ENCODE measurements at regions not wholly inside any gene's neighbourhood (a gene's known extent, or its start where the extent isn't known, plus 50 kb on each side); places are given as distances from the start of the nearest gene placed in this dataset.

DNA sequence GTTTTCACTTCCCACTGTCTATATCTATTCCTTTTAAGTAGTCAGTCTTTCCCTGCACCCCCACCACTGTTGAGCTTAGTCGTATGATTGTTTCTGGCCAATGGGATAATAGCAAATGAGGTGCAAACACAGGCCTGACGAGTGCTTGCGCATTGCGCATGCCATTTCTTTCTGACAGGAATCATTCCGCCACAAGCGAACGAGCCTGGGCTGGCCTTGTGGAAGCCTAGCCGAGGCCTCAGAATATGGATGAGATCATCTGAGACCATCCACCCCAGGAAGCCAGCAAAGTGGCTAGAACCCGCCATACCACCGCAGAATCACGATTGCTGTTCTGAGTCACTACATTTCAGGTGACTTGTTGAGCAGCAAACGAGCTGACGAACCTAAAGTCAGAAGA, 52.2 kb upstream of the PRL start:
- ATAC-seq (replicated peaks), result no peak
- Mint-ChIP-seq H3K27me3 (no peaks in the 10 kb centered on the region), H3K9me3 (peaks cover 0 to 1% of the 10 kb centered on the region in 2 donors), H3K27ac (no peak overlapping the region), H3K36me3 (no peaks in the 10 kb centered on the region), H3K4me3 (no peak overlapping the region), H3K4me1 (no peaks in the 10 kb centered on the region)
- DNase-seq, result no peak

DNA sequence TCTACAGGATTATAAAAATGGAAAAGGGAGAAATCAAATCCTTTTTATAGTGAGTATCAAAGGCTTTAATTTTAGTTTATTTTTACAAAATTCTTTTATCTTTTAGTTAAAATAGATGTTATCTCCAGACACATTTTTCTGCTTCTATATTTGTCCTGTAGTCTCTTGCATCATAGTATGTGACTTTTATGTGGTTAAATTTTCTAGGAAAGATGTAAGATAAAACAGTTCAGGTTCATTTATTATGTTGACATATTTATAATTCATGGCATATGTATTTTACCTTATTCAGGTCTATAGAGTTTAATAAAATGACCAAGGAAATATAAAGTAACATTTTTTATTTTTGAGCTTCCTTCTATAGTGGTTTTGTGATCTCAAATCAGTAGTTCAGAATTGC, 52.7 kb upstream of the PRL start:
- Mint-ChIP-seq H3K9me3 (peaks cover 0 to 1% of the 10 kb centered on the region in 2 donors), H3K36me3 (no peaks in the 10 kb centered on the region), H3K4me1 (no peaks in the 10 kb centered on the region), H3K27me3 (no peaks in the 10 kb centered on the region), H3K4me3 (no peak overlapping the region), H3K27ac (no peak overlapping the region)
- ATAC-seq (replicated peaks), result no peak
- no peak for DNase-seq

DNA sequence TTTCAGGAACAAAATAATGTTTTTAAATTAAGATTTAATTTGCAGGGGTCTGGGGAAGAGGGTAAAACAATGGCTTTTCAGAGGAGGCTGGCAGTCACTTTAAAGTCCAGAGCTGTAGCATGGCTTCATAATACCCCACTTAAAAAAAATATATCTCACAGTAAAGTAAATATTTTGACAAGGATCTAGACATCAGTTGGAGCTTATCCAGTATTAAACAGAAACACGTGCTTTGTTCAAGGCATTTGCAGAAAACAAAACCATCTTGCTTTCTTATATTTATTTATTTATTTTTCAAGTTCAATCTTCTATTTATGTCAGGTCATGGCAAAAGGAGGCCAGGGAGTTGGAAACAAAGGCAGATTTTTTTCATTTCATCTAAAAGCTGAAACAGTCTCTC, 53.3 kb upstream of the PRL start:
- no peaks in the 10 kb centered on the region for H3K27me3 Mint-ChIP-seq
- no peaks in the 10 kb centered on the region for H3K36me3 Mint-ChIP-seq
- no peak overlapping the region for H3K4me3 Mint-ChIP-seq
- no peak overlapping the region for H3K27ac Mint-ChIP-seq
- peaks cover 0 to 1% of the 10 kb centered on the region in 2 donors for H3K9me3 Mint-ChIP-seq
- no peak for DNase-seq
- no peak for ATAC-seq (replicated peaks)
- H3K4me1 Mint-ChIP-seq, result no peaks in the 10 kb centered on the region

DNA sequence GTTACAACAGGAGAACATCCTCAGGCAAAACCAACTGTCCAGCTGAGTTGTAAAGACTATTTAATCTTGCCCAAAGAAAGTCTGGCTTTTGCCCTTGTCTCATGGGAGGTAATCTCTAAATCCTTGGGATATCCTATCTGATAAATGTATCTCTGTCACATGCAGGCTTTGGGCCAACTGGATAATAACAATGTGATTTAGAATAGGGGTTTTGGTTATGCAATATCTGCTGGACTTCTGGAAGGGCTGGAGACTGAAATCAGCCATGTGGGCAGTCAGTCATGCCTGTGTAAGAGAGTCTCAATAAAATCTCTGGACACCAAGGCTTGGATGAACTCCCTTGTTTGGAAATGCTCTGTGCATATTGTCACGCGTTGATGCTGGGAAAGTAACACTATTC, 56.3 kb upstream of the PRL start:
- H3K27me3 Mint-ChIP-seq, result no peaks in the 10 kb centered on the region
- no peak for DNase-seq

DNA sequence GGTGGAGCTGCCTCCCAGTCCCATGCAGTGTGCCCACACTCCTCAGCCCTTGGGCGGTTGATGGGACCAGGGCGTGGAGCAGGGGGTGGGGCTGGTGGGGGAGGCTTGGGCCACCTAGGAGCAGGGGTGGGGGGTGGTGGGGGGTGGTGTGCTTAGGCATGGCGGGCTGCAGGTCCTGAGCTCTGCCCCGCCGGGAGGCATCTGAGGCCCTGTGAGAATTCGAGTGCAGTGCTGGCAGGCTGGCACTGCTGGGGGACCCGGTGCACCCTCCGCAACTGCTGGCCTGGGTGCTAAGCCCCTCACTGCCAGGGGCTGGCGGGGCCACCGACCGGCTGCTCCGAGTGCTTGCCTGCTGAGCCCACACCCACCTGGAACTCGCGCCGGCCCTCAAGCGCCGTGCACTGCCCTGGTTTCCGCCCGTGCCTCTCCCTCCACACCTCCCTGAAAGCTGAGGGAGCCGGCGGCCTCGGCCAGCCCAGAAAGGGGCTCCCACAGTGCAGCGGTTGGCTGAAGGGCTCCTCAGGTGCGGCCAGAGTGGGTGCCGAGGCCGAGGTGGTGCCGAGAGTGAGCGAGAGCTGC, 59.6 kb upstream of the PRL start:
- ATAC-seq (replicated peaks), result no peak
- Mint-ChIP-seq H3K9me3 (no peaks in the 10 kb centered on the region), H3K4me3 (no peak overlapping the region), H3K36me3 (no peaks in the 10 kb centered on the region), H3K27ac (no peak overlapping the region), H3K27me3 (no peaks in the 10 kb centered on the region), H3K4me1 (no peaks in the 10 kb centered on the region)
- no peak for DNase-seq

More for the DNA sequence above, 56.3 kb upstream of the PRL start:
- Mint-ChIP-seq H3K27ac (no peak overlapping the region), H3K4me1 (no peaks in the 10 kb centered on the region), H3K9me3 (peaks cover 0 to 1% of the 10 kb centered on the region in 2 donors), H3K36me3 (no peaks in the 10 kb centered on the region), H3K4me3 (no peak overlapping the region)
- ATAC-seq (replicated peaks), result no peak

DNA sequence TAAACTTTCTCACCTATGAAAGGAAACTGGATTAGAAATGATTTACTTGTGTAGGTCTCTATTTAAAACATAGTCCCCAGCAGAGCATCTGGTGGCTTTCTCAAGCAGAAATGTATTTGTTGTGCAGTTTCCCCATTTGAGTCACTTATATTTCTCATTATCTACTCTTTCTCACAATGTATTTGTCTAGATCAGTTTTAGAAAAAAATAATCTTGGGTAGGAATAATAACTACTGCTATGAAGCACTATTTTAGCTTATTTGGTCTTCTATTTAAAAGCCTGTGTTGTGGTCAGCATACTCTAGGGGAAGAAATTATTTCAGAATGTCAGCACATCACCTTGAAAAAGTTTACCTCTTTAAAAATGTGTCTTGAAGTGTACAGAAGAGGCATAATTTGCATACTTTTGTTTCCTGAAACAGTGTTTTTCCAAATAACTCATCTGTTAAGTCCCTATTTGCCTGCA, 60.9 kb upstream of the PRL start:
- no peaks in the 10 kb centered on the region for H3K36me3 Mint-ChIP-seq
- no peaks in the 10 kb centered on the region for H3K9me3 Mint-ChIP-seq
- H3K4me1 Mint-ChIP-seq, result no peaks in the 10 kb centered on the region
- ATAC-seq (replicated peaks), result peak; percentile 38 to 50
- H3K27me3 Mint-ChIP-seq, result no peaks in the 10 kb centered on the region
- DNase-seq, result no peak
- H3K27ac Mint-ChIP-seq, result no peak overlapping the region
- H3K4me3 Mint-ChIP-seq, result no peak overlapping the region

DNA sequence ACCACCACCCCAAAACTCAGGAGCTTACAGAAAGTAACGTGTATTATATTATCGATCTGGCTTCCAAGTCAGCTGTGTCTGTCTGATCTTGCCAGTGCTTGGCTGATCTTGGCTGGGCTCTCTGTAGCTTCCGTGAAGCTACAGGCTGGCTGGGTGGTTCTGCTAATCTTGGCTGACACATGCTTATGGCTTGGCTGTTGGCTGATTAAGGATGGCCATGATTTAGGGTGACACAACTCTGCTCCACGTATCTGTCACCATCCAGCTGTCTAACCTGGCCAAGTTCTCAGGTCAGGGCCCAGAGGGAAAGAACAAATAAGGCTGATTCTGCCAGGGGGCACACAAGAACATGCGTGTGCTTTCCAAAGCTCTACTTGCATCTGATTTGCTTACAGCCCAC, 64.7 kb upstream of the PRL start:
- Mint-ChIP-seq H3K9me3 (no peaks in the 10 kb centered on the region), H3K27ac (no peak overlapping the region), H3K27me3 (no peaks in the 10 kb centered on the region), H3K4me3 (no peak overlapping the region), H3K4me1 (peaks cover 0 to 2% of the 10 kb centered on the region in 2 donors), H3K36me3 (no peaks in the 10 kb centered on the region)
- DNase-seq, result no peak
- no peak for ATAC-seq (replicated peaks)

DNA sequence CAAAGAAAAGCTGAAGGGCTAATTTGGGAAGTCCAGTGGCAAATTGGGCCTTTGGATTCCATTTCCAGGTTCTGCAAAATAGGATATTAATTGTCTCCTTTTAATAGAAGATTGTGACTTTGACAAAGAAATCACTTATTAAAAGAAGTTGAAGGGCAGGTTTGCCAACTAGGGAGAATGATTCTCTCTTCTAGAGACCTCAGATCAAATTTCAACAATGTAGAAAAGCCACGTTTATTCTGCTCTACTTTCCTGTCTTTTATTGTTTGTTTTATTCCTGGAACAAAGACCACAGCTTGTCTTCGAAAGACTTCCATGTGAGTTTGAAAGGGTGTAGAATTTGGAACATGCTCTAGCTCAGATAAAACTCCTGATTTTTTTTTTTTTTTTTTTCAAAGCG, 65.5 kb upstream of the PRL start:
- Mint-ChIP-seq H3K4me3 (no peak overlapping the region), H3K27me3 (no peaks in the 10 kb centered on the region), H3K9me3 (no peaks in the 10 kb centered on the region), H3K27ac (no peak overlapping the region), H3K36me3 (no peaks in the 10 kb centered on the region), H3K4me1 (peaks cover 0 to 2% of the 10 kb centered on the region in 2 donors)
- no peak for DNase-seq
- no peak for ATAC-seq (replicated peaks)

DNA sequence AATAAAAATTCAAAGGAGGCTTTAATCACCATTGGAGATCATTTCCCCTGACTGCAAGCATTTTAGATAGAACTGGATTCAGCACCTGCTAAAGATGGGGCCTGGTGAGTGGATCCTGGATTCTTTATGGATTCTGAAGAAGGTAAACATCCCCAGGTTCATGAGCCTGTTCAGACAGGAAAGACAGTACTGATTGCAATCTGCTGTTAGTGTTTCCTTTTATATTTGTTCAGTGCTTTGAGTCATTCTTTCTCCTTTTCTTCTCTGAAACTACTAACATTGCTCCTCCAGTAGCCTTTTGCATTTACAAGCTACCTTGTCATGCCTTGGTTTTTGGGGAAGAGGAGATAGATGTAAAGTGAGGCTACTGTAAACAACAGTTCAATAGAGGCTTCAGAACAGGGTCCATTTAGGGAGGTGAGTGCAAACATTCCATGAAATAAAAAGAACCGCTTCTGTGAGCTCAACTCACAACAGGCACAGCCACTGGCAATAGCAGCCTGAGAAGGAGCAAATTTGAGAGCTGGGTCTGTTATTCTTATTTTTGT, 66.4 kb upstream of the PRL start:
- no peak overlapping the region for H3K27ac Mint-ChIP-seq
- H3K4me1 Mint-ChIP-seq, result peaks cover 0 to 2% of the 10 kb centered on the region in 2 donors
- ATAC-seq (replicated peaks) (no peak), DNase-seq (no peak)
- no peaks in the 10 kb centered on the region for H3K36me3 Mint-ChIP-seq
- H3K9me3 Mint-ChIP-seq, result no peaks in the 10 kb centered on the region
- H3K4me3 Mint-ChIP-seq, result no peak overlapping the region
- H3K27me3 Mint-ChIP-seq, result no peaks in the 10 kb centered on the region

DNA sequence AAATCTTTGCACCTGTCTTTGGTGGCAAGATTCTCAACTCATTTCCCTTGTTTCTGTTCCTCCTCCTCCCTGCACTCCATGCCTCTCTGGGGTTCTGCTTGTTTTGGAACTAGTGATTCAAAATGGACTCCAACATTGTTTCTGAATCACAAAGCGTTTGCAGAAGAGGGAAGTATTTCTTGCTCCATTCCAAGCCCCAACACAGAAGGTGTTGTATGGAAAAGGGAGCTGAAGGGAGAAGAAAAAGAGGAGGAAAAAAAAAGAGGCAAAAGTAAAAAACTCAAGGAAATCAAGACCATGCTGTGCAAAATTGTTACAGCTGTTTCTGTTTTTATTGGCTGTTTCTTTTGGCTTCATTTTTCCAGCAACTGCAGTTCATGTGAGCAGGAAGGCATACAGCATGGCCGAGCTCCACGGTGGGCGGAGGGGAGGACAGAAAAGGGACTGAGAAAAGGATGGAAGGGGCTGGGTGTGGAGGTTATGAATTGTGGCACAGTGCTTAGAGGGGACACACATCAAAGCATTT, 66.9 kb upstream of the PRL start:
- Mint-ChIP-seq H3K27me3 (no peaks in the 10 kb centered on the region), H3K9me3 (no peaks in the 10 kb centered on the region), H3K4me1 (peaks cover 0 to 2% of the 10 kb centered on the region in 2 donors), H3K36me3 (no peaks in the 10 kb centered on the region), H3K27ac (no peak overlapping the region), H3K4me3 (no peak overlapping the region)
- DNase-seq (no peak), ATAC-seq (replicated peaks) (peak; percentile 31 to 53)

DNA sequence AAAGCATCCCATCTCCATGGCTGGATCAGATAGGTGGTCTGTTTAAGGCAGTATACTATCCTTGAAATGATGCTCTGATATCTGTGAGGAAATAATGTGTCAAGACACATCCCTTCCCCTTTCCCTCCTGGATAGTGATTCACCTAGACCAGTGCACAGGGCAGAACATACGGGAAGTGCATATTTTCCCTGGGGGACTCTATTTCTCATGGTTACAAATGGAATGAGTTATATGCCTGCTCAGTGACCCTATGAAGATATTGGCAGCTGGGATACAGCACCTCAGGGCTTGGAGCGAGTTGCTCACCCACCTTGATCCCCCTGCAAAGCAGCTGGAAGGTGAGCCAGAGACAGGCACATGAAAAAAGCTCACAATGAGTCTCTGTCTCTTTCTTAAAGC, 67.5 kb upstream of the PRL start:
- no peak overlapping the region for H3K27ac Mint-ChIP-seq
- no peaks in the 10 kb centered on the region for H3K27me3 Mint-ChIP-seq
- no peaks in the 10 kb centered on the region for H3K36me3 Mint-ChIP-seq
- no peaks in the 10 kb centered on the region for H3K9me3 Mint-ChIP-seq
- DNase-seq (no peak), ATAC-seq (replicated peaks) (no peak)
- H3K4me3 Mint-ChIP-seq, result no peak overlapping the region
- H3K4me1 Mint-ChIP-seq, result peaks cover 0 to 2% of the 10 kb centered on the region in 2 donors

DNA sequence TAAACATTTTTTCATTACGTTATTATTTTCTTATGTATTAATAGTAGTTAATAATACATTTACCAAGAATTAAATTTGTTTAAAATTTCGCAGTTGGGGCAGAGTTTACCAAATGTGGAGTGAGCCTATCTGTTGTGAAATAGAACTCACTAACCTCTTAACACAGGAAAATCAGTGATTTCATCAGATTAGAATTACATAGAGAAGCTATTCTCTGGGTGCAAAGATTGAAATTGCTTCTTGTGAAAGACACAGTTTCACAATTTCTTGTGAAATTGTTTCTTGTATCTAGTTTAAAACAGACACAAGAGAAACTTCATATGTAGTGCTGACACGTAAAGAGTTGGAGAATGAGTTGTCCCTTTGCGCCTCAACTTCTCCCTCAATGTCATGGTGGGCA, 69.4 kb upstream of the PRL start:
- H3K27ac Mint-ChIP-seq, result no peak overlapping the region
- H3K9me3 Mint-ChIP-seq, result peaks cover 0 to 3% of the 10 kb centered on the region in 2 donors
- H3K4me3 Mint-ChIP-seq, result no peak overlapping the region
- DNase-seq (no peak), ATAC-seq (replicated peaks) (no peak)
- no peaks in the 10 kb centered on the region for H3K27me3 Mint-ChIP-seq
- H3K4me1 Mint-ChIP-seq, result peaks cover 0 to 2% of the 10 kb centered on the region in 2 donors
- no peaks in the 10 kb centered on the region for H3K36me3 Mint-ChIP-seq

DNA sequence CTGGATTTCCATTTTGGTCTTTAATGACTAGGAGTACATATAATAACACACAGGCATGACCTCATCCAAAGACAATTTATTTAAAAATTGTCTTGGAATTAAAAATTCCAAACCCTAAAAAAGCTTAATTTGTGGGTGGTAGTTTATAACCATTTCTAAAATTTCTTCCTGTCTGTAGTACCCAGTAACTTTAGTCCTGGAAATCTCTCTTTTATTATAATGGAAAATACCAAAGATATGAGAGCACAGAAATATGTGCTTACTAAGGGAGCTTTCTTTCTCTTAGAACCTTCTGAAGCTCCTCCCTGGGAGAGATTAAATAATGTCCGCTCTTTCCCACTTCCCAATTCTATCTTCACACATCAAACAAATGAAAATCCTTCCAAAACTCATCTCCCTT, 70.5 kb upstream of the PRL start:
- H3K9me3 Mint-ChIP-seq, result peaks cover 0 to 3% of the 10 kb centered on the region in 2 donors
- H3K36me3 Mint-ChIP-seq, result no peaks in the 10 kb centered on the region
- no peak overlapping the region for H3K4me3 Mint-ChIP-seq
- H3K27ac Mint-ChIP-seq, result no peak overlapping the region
- ATAC-seq (replicated peaks) (no peak), DNase-seq (no peak)
- H3K4me1 Mint-ChIP-seq, result peaks cover 0 to 2% of the 10 kb centered on the region in 2 donors
- H3K27me3 Mint-ChIP-seq, result no peaks in the 10 kb centered on the region

DNA sequence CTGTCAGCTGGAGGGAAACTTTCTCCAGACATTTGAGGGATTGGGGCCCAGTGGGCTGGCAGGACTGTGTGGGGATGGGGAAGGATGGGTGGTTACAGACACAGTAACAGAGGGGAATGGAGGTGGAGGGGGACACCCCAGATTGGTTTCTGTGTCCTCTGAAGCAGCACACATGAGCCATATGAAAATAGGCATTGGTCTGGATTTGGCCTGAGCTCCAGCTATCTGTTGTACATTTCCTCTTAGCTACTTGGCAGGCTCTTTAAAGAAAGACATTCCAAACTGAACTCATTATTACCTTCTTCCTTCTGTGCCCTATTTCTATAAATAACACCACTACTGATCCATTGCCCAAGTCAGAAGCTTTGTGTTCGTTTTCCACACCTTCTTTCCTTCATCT, 72.0 kb upstream of the PRL start:
- Mint-ChIP-seq H3K36me3 (no peaks in the 10 kb centered on the region), H3K9me3 (peaks cover 0 to 3% of the 10 kb centered on the region in 2 donors), H3K4me1 (no peaks in the 10 kb centered on the region), H3K27ac (no peak overlapping the region), H3K27me3 (no peaks in the 10 kb centered on the region), H3K4me3 (no peak overlapping the region)
- DNase-seq (no peak), ATAC-seq (replicated peaks) (no peak)

DNA sequence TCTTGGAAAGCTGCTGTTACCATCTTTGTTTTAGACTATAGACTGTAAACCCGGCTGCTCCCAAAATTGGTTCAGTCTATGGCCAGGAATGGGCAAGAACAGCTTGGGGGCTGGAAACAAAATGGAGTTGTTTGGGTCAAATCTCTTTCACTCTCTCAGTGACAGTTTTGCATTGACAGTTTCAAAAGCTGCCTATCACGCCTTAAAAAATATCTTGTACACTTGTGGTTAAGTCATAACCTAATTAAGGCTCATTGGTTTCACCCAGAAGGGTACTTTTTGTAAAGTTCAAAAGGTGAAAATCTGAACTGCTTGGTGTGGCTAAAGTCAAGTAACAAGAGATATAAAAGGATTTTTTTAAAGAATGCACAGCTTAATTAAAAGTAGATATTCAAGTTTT, 76.1 kb upstream of the PRL start:
- ATAC-seq (replicated peaks) (peak in 1 of 2 donors; percentile 20), DNase-seq (no peak)
- no peaks in the 10 kb centered on the region for H3K36me3 Mint-ChIP-seq
- H3K27me3 Mint-ChIP-seq, result no peaks in the 10 kb centered on the region
- no peak overlapping the region for H3K4me3 Mint-ChIP-seq
- peaks cover 0 to 3% of the 10 kb centered on the region in 2 donors for H3K4me1 Mint-ChIP-seq
- no peak overlapping the region for H3K27ac Mint-ChIP-seq
- peaks cover 8 to 9% of the 10 kb centered on the region in 2 donors for H3K9me3 Mint-ChIP-seq

Data from stimulated activated naive B cell treated with anti-CD40 and anti-IgM and Interleukin-4, amounts not matched to agents 10 μg/mL and 1 μg/mL and 100 μg/mL, for 72 hours (primary cell).